Esophagus muscularis mucosa (tissue), 4 donors: ENCODE measurements at regions not wholly inside any gene's neighbourhood (a gene's known extent, or its start where the extent isn't known, plus 50 kb on each side); places are given as distances from the start of the nearest gene placed in this dataset.

Experiments used
- DNase-seq: peaks from one replicate; pipeline ENCODE4 v3.0.0-alpha.2; 2017; ENCODE audit errors: extremely low spot score
- H3K27ac ChIP-seq, 4 donors: fragments of 200-600 bp; sonication (generic); replicated peaks in 1 of 4; 1 replicate in 3 of 4; 2 replicates in 1 of 4; pipeline ENCODE4 v1.5.1; 2016 to 2019; ENCODE audit warnings: mild to moderate bottlenecking in 1 of 4
- H3K27me3 ChIP-seq, 4 donors: fragments of 200-600 bp; sonication (generic); one replicate each; pipeline versions ENCODE4 v1.5.1 to v1.6.0; 2016 to 2019
- H3K36me3 ChIP-seq, 4 donors: fragments of 200-600 bp; sonication (generic); one replicate each; pipeline ENCODE4 v1.5.1; 2016 to 2019
- H3K4me1 ChIP-seq, 4 donors: fragments of 200-600 bp; sonication (generic); one replicate each; pipeline ENCODE4 v1.5.1; 2016 to 2019
- H3K4me3 ChIP-seq, 4 donors: fragments of 200-600 bp; sonication (generic); 1 replicate in 2 of 4; 2 replicates in 2 of 4; pipeline ENCODE4 v1.5.1; 2016 to 2019; ENCODE audit warnings: mild to moderate bottlenecking in 4 of 4, moderate library complexity in 1 of 4
- H3K9me3 ChIP-seq, 4 donors: fragments of 200-600 bp; sonication (generic); 1 replicate in 3 of 4; 2 replicates in 1 of 4; pipeline ENCODE4 v1.5.1; 2016 to 2019
- CTCF ChIP-seq, 3 experiments: fragments of 200-600 bp in 2 of 3; fragments of 450-650 bp in 1 of 3; sonication (generic) in 2 of 3; IDR thresholded peaks; one replicate each; pipeline ENCODE4 v1.5.1; 2017 to 2019; ENCODE audit warnings: antibody characterized with exemption in 3 of 3, mild to moderate bottlenecking in 2 of 3, moderate library complexity in 1 of 3
- EP300 ChIP-seq: sonication (generic); formaldehyde crosslinking; IDR thresholded peaks from one replicate; pipeline ENCODE4 v1.6.1; 2017; ENCODE audit warnings: antibody characterized with exemption
- POLR2A ChIP-seq: fragments of 450-650 bp; IDR thresholded peaks from one replicate; pipeline ENCODE4 v1.6.1; 2017; ENCODE audit warnings: antibody characterized with exemption, moderate library complexity, mild to moderate bottlenecking, low read depth
- POLR2AphosphoS5 ChIP-seq, 2 donors: sonication (generic); formaldehyde crosslinking; IDR thresholded peaks; one replicate each; pipeline ENCODE4 v1.6.1; 2017; ENCODE audit warnings: antibody characterized with exemption in 2 of 2
- WGBS: methylation state at CpG from one replicate; pipeline ENCODE4 v1.1.5; 2018; 5-methylcytosine and 5-hydroxymethylcytosine counted together
- intact Hi-C: fragments of 100-400 bp; cut with DNase I; formaldehyde crosslinking; loops from one replicate; pipeline ENCODE4 v1.15.1; 2023

DNA sequence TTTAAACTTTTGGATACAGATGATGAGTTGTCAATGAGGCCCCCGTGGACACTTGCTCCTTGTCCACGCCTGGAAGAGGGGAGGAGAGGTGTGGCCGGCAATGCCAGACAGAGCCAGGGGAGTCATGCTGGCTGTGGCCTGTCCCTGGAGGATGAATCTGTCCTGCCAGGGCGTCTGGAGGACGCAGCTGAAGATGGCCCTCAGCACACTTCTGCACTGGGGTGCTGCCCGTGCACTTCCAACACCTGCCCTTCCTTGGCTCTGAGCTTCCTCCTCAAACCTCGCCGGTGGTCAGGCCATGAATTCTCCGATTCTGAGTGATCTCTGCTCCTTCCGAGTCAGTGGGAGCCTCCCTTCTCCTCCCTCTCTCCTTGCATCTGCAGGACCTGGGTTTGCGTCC, 56.4 kb downstream of the KCNF1 start:
- 86% methylated on average over 11 of the region's 11 CpGs for WGBS
- H3K27ac ChIP-seq = no peak overlapping the region
- no peak for DNase-seq
- peaks cover 0 to 68% (median 2%) of the 10 kb centered on the region in 4 donors for H3K27me3 ChIP-seq
- peaks cover 0 to 7% (median 3%) of the 10 kb centered on the region in 4 donors for H3K4me1 ChIP-seq
- TF ChIP-seq POLR2AphosphoS5 (IDR thresholded peaks at IDR 0.05) (no peak), POLR2A (no peak), EP300 (no peak), CTCF (IDR thresholded peaks at IDR 0.05) (no peak)
- H3K36me3 ChIP-seq = no peaks in the 10 kb centered on the region
- H3K4me3 ChIP-seq = no peak overlapping the region
- no peaks in the 10 kb centered on the region for H3K9me3 ChIP-seq
- intact Hi-C loops = no loop called here

DNA sequence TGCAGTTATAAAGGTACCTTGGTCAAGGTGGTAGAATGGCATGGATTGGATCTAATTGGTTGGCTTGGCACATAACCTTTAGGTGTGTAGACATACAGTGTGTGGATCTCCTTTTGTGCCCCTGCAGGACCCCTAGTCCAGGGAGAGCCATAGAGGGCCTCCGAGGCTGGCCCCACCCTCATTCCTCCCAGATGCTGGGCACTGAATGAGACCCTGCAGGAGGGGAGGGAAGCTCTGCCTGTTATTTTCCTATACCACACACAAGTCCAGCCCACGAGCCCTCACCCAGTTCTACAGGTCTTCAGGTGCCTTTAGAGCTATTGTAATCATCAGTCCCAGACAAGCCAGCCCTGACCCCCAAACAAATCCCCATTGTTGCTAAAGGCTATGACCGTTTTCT, 58.9 kb downstream of the KCNF1 start:
- WGBS = 92% methylated on average over 2 of the region's 3 CpGs
- Histone ChIP-seq H3K27me3 (peaks cover 0 to 56% (median 0%) of the 10 kb centered on the region in 4 donors), H3K27ac (no peak overlapping the region), H3K4me3 (no peak overlapping the region), H3K36me3 (no peaks in the 10 kb centered on the region), H3K4me1 (no peaks in the 10 kb centered on the region), H3K9me3 (no peaks in the 10 kb centered on the region)
- intact Hi-C loops = no loop called here
- TF ChIP-seq POLR2AphosphoS5 (IDR thresholded peaks at IDR 0.05) (no peak), EP300 (no peak), POLR2A (no peak), CTCF (IDR thresholded peaks at IDR 0.05) (no peak)
- no peak for DNase-seq

GRCh38 chr2:10971161-10971887, 59.6 kb downstream of the KCNF1 start:
- DNase-seq = no peak
- WGBS = 89% methylated on average over 15 of the region's 15 CpGs
- Histone ChIP-seq H3K9me3 (no peaks in the 10 kb centered on the region), H3K4me3 (no peak overlapping the region), H3K27me3 (peaks cover 0 to 49% (median 0%) of the 10 kb centered on the region in 4 donors), H3K27ac (no peak overlapping the region), H3K36me3 (no peaks in the 10 kb centered on the region), H3K4me1 (no peaks in the 10 kb centered on the region)
- TF ChIP-seq CTCF (IDR thresholded peaks at IDR 0.05) = no peak
- no peak for TF ChIP-seq EP300
- no peak for TF ChIP-seq POLR2A
- no peak for TF ChIP-seq POLR2AphosphoS5 (IDR thresholded peaks at IDR 0.05)
- intact Hi-C loops = no loop called here

- Histone ChIP-seq H3K4me3 (no peak overlapping the region), H3K27ac (no peak overlapping the region), H3K36me3 (no peaks in the 10 kb centered on the region), H3K4me1 (no peaks in the 10 kb centered on the region), H3K27me3 (peaks cover 0 to 45% (median 0%) of the 10 kb centered on the region in 4 donors), H3K9me3 (no peaks in the 10 kb centered on the region)
- DNase-seq = no peak
- intact Hi-C loops = no loop called here
- no peak for TF ChIP-seq POLR2A
- 45% methylated on average over 3 of the region's 8 CpGs for WGBS
Observed at GRCh38 chr2:10971888-10972260, 60.1 kb downstream of the KCNF1 start.

- H3K27ac ChIP-seq = no peak overlapping the region
- no peak overlapping the region for H3K4me3 ChIP-seq
- no peaks in the 10 kb centered on the region for H3K9me3 ChIP-seq
- 86% methylated on average over 17 of the region's 17 CpGs for WGBS
- intact Hi-C loops = no loop called here
- H3K4me1 ChIP-seq = no peaks in the 10 kb centered on the region
- no peak for TF ChIP-seq EP300
- no peak for TF ChIP-seq POLR2AphosphoS5 (IDR thresholded peaks at IDR 0.05)
- TF ChIP-seq POLR2A = no peak
- TF ChIP-seq CTCF (IDR thresholded peaks at IDR 0.05) = no peak
- H3K27me3 ChIP-seq = peaks cover 0 to 44% (median 0%) of the 10 kb centered on the region in 4 donors
- DNase-seq = no peak
- H3K36me3 ChIP-seq = no peaks in the 10 kb centered on the region
Observed at GRCh38 chr2:10972683-10973433, 61.1 kb downstream of the KCNF1 start.
